ENCODE measurements at regions not wholly inside any gene's neighbourhood (a gene's known extent, or its start where the extent isn't known, plus 50 kb on each side); places are given as distances from the start of the nearest gene placed in this dataset.

DNA sequence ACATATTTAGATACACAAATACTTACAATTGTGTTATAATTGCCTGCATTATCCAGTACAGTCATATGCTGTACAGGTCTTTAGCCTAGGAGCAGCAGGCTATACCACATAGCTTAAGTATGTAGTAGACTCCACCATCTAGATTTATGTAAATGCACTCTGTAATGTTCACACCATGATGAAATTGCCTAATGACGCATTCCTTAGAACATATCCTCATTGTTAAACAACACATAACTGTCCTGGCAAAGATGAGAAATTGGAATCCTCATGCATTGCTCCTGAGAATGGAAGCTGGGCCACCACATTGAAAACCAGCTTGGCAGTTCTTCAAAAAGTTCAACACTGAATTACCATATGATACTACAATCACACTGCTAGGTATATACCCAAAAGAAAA is 1002.8 kb upstream of the CELF2 start:
- H3K27me3 ChIP-seq (ENCODE audit: insufficient read depth, low read length): no peaks in the 10 kb centered on the region
- TF ChIP-seq, protein P1, sequence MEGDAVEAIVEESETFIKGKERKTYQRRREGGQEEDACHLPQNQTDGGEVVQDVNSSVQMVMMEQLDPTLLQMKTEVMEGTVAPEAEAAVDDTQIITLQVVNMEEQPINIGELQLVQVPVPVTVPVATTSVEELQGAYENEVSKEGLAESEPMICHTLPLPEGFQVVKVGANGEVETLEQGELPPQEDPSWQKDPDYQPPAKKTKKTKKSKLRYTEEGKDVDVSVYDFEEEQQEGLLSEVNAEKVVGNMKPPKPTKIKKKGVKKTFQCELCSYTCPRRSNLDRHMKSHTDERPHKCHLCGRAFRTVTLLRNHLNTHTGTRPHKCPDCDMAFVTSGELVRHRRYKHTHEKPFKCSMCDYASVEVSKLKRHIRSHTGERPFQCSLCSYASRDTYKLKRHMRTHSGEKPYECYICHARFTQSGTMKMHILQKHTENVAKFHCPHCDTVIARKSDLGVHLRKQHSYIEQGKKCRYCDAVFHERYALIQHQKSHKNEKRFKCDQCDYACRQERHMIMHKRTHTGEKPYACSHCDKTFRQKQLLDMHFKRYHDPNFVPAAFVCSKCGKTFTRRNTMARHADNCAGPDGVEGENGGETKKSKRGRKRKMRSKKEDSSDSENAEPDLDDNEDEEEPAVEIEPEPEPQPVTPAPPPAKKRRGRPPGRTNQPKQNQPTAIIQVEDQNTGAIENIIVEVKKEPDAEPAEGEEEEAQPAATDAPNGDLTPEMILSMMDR (IDR thresholded peaks at IDR 0.05; ENCODE audit: insufficient read depth, low read depth, low read length): no peak
- TF ChIP-seq EZH2 (IDR thresholded peaks at IDR 0.05; ENCODE audit: insufficient read depth, low read length): no peak
- H3K9ac ChIP-seq (ENCODE audit: low read length): no peak overlapping the region
- H3K9me3 ChIP-seq (ENCODE audit: insufficient read depth, low read depth, low read length): no peaks in the 10 kb centered on the region
- H4K20me1 ChIP-seq (ENCODE audit: insufficient read depth, low read length): no peaks in the 10 kb centered on the region
- DNase-seq (ENCODE audit: low read depth) (no peak), FAIRE-seq (no peak)
- H3K36me3 Mint-ChIP-seq (ENCODE audit: low read depth, unreplicated experiment): no peaks in the 10 kb centered on the region
- H3K9me3 Mint-ChIP-seq (ENCODE audit: unreplicated experiment): peaks cover 2% of the 10 kb centered on the region
- H3K27ac ChIP-seq (ENCODE audit: low read depth, low read length): no peak overlapping the region
- H3K27me3 Mint-ChIP-seq (ENCODE audit: low read depth, unreplicated experiment): no peaks in the 10 kb centered on the region
- no peak overlapping the region for H3K4me2 ChIP-seq (ENCODE audit: low read length)
- H2AFZ ChIP-seq (ENCODE audit: low read depth, low read length): no peak overlapping the region
- no peak overlapping the region for H3K27ac Mint-ChIP-seq (ENCODE audit: unreplicated experiment)
- no peaks in the 10 kb centered on the region for H3K4me1 ChIP-seq (ENCODE audit: insufficient read depth, low read length)
- peaks cover 4% of the 10 kb centered on the region for H3K4me1 Mint-ChIP-seq (ENCODE audit: low read depth, unreplicated experiment)
- H3K79me2 ChIP-seq (ENCODE audit: insufficient read depth, low read length): no peaks in the 10 kb centered on the region
- H3K4me3 Mint-ChIP-seq (ENCODE audit: unreplicated experiment): no peak overlapping the region
- no peaks in the 10 kb centered on the region for H3K36me3 ChIP-seq (ENCODE audit: insufficient read depth, low read length)
- no peak overlapping the region for H3K4me3 ChIP-seq (ENCODE audit: insufficient read depth, low read depth, low read length)

DNA sequence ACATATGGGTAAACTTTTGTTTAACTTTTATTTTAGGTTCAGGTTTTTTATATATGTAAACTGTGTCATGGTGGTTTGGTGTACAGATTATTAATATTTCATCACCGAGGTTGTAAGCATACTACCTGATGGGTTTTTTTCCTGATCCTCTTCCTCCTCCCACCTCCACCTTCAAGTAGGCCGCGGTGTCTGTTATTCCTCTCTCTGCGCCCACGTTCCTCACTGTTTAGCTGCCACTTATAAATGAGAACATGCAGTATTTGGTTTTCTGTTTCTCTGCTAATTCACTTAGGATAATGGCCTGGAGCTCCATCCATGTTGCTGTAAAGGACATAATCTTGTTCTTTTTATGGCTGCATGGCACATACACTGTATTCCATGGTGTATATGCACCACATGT is 1000.0 kb upstream of the CELF2 start:
- Histone ChIP-seq H3K4me1 (ENCODE audit: insufficient read depth, low read length) (no peaks in the 10 kb centered on the region), H3K27me3 (ENCODE audit: insufficient read depth, low read length) (no peaks in the 10 kb centered on the region), H3K36me3 (ENCODE audit: insufficient read depth, low read length) (no peaks in the 10 kb centered on the region), H4K20me1 (ENCODE audit: insufficient read depth, low read length) (no peaks in the 10 kb centered on the region), H3K27ac (ENCODE audit: low read depth, low read length) (no peak overlapping the region), H2AFZ (ENCODE audit: low read depth, low read length) (no peak overlapping the region), H3K9ac (ENCODE audit: low read length) (no peak overlapping the region), H3K4me2 (ENCODE audit: low read length) (no peak overlapping the region), H3K4me3 (ENCODE audit: insufficient read depth, low read depth, low read length) (no peak overlapping the region), H3K79me2 (ENCODE audit: insufficient read depth, low read length) (no peaks in the 10 kb centered on the region), H3K9me3 (ENCODE audit: insufficient read depth, low read depth, low read length) (no peaks in the 10 kb centered on the region)
- H3K4me3 Mint-ChIP-seq (ENCODE audit: unreplicated experiment): no peak overlapping the region
- H3K27ac Mint-ChIP-seq (ENCODE audit: unreplicated experiment): no peak overlapping the region
- TF ChIP-seq, protein P1 (IDR thresholded peaks at IDR 0.05; ENCODE audit: insufficient read depth, low read depth, low read length): no peak
- no peak for TF ChIP-seq EZH2 (IDR thresholded peaks at IDR 0.05; ENCODE audit: insufficient read depth, low read length)
- H3K4me1 Mint-ChIP-seq (ENCODE audit: low read depth, unreplicated experiment): no peaks in the 10 kb centered on the region
- no peak for DNase-seq (ENCODE audit: low read depth)
- no peaks in the 10 kb centered on the region for H3K36me3 Mint-ChIP-seq (ENCODE audit: low read depth, unreplicated experiment)
- FAIRE-seq: no peak
- no peaks in the 10 kb centered on the region for H3K27me3 Mint-ChIP-seq (ENCODE audit: low read depth, unreplicated experiment)
- peaks cover 2% of the 10 kb centered on the region for H3K9me3 Mint-ChIP-seq (ENCODE audit: unreplicated experiment)

DNA sequence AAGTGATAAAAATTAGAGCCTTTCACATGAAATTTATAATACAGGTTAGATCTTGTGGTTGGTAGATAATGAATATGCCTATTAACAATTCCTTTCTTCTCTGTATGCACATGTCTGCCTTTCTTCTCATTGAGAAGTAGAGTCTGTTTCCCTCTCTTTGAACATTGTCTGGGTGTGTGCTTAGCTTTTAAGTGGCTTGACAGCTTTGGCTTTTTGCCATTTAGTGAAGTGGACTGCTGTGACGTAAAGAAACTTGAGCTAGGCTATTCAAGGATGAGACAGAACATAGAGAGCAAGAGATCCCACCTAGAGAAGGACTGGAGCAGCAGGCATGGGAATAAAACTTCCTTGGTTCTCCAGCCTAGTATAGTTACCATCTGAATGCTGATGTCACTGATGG is 996.7 kb upstream of the CELF2 start:
- no peaks in the 10 kb centered on the region for H3K36me3 Mint-ChIP-seq (ENCODE audit: low read depth, unreplicated experiment)
- Histone ChIP-seq H3K36me3 (ENCODE audit: insufficient read depth, low read length) (no peaks in the 10 kb centered on the region), H3K4me1 (ENCODE audit: insufficient read depth, low read length) (no peaks in the 10 kb centered on the region), H3K9ac (ENCODE audit: low read length) (no peak overlapping the region), H3K27ac (ENCODE audit: low read depth, low read length) (no peak overlapping the region), H3K4me3 (ENCODE audit: insufficient read depth, low read depth, low read length) (no peak overlapping the region), H2AFZ (ENCODE audit: low read depth, low read length) (no peak overlapping the region), H3K79me2 (ENCODE audit: insufficient read depth, low read length) (no peaks in the 10 kb centered on the region), H4K20me1 (ENCODE audit: insufficient read depth, low read length) (no peaks in the 10 kb centered on the region), H3K9me3 (ENCODE audit: insufficient read depth, low read depth, low read length) (no peaks in the 10 kb centered on the region), H3K27me3 (ENCODE audit: insufficient read depth, low read length) (no peaks in the 10 kb centered on the region), H3K4me2 (ENCODE audit: low read length) (no peak overlapping the region)
- no peak overlapping the region for H3K4me3 Mint-ChIP-seq (ENCODE audit: unreplicated experiment)
- H3K27ac Mint-ChIP-seq (ENCODE audit: unreplicated experiment): no peak overlapping the region
- DNase-seq (ENCODE audit: low read depth): peak; percentile 2
- TF ChIP-seq, protein P1 (IDR thresholded peaks at IDR 0.05; ENCODE audit: insufficient read depth, low read depth, low read length): no peak
- TF ChIP-seq EZH2 (IDR thresholded peaks at IDR 0.05; ENCODE audit: insufficient read depth, low read length): no peak
- H3K27me3 Mint-ChIP-seq (ENCODE audit: low read depth, unreplicated experiment): no peaks in the 10 kb centered on the region
- H3K4me1 Mint-ChIP-seq (ENCODE audit: low read depth, unreplicated experiment): no peaks in the 10 kb centered on the region
- FAIRE-seq: no peak
- peaks cover 2% of the 10 kb centered on the region for H3K9me3 Mint-ChIP-seq (ENCODE audit: unreplicated experiment)
